CD4-positive, alpha-beta T cell treated with Interferon alpha-2 for 1 hour (primary cell): ENCODE measurements at regions not wholly inside any gene's neighbourhood (a gene's known extent, or its start where the extent isn't known, plus 50 kb on each side); places are given as distances from the start of the nearest gene placed in this dataset.
"Not testable (repeated sequence)": the region's sequence is repeated elsewhere in the genome, so short reads cannot be mapped to it uniquely, and the experiment has no call there.

ENCODE experiments used
- DNase-seq, 2 donors: peaks; one replicate each; pipeline ENCODE4 v3.0.0-alpha.2; 2020 to 2022

GRCh38 chr4:126633306-126633705 is 999.5 kb upstream of the INTU start:
- no peak for DNase-seq

DNA sequence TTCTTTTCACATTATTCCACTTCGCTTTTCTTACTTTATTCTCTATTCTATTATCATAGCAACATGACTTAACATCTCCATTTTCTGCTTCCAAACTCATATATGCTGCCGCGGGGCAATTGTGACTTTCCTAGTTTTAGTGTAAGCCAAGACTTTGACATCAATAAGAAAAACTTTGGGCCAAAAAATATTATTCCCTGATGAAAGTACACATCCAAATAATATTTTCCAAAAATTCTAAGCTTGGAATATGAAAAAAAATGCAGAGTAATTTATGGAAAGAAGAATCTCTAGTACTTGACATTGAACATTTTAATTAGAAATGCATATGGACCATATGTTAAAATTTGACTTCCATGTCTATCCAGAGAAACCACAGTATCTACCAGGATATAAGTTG is 995.1 kb upstream of the INTU start:
- DNase-seq, result no peak

DNA sequence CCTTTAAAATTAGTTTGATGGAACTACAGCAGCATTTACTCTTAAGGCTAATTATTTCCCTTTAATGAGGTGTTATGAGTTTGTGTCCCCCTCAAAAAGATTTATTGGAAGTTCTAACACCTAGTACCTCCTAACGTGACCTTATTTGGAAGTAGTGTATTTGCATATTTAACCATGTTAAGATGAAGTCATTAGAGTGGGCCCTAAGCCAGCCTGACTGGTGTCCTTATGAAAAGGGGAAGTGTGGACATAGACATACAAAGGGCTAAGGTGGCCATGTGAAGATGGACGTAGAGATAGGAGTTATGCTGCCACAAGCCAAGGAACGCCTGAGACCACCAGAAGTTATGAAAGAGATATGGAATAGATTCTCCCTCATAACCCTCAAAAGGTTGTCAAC is 985.4 kb upstream of the INTU start:
- no peak for DNase-seq

DNA sequence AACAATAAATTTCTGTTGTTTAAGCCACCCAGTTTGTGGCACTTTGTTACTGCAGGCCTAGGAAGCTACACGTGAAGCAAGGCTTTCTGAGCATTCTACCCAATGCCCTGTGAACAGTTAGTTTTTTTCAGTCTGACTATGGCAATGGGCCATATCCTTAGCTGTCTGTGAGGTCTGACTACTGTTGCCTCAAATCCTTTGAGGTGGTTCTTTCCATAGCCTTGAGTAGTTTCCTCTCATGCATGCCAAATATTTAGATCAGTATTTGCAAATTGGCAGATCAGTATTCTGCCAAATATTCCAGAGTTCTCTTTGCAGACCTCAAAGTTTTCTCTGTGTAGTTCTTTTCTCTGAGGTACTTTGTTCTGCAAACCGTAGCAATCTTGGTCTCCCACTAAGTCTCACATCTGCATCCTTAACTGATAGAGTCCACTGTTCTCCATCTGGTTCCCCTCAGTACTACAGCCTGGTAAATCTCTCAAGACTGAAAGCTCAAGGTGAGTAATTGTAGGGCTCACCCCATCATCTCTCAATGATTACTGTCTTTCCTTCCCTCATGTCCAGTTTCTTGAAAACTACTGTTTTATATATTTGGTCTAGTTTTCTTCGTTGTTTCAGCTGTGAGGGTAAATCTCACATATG is 984.9 kb upstream of the INTU start:
- DNase-seq, result no peak

- no peak for DNase-seq
Measured at GRCh38 chr4:126658411-126658810, 974.3 kb upstream of the INTU start.

DNA sequence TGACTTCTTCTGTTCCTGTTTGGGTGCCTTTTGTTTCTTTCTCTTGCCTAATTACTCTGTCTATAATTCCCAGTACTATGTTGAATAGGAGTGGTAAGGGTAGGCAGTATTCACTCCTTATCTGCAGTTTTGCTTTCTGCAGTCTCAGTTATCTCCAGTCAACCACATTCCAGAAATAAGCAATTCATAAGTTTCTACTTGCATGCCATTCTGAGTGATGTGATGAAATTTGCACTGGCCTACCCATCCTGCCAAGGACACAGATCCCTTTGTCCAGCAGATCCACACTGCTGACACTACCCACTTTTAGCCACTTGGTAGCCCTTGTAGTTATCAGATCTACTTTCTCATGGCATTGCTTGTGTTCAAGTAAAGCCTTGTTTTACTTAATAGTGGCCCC is 971.6 kb upstream of the INTU start:
- no peak for DNase-seq

- DNase-seq, result no peak
Measured at GRCh38 chr4:126664839-126665238, 967.9 kb upstream of the INTU start.

GRCh38 chr4:126670038-126670437 is 962.7 kb upstream of the INTU start:
- not testable (repeated sequence) for DNase-seq

GRCh38 chr4:126678618-126679017 is 954.1 kb upstream of the INTU start:
- DNase-seq, result no peak

GRCh38 chr4:126679303-126679702 is 953.5 kb upstream of the INTU start:
- DNase-seq, result no peak

GRCh38 chr4:126682250-126682649 is 950.5 kb upstream of the INTU start:
- no peak for DNase-seq

GRCh38 chr4:126686491-126686890 is 946.3 kb upstream of the INTU start:
- DNase-seq, result no peak

- no peak for DNase-seq
Measured at GRCh38 chr4:126687655-126688358, 945.0 kb upstream of the INTU start.

DNA sequence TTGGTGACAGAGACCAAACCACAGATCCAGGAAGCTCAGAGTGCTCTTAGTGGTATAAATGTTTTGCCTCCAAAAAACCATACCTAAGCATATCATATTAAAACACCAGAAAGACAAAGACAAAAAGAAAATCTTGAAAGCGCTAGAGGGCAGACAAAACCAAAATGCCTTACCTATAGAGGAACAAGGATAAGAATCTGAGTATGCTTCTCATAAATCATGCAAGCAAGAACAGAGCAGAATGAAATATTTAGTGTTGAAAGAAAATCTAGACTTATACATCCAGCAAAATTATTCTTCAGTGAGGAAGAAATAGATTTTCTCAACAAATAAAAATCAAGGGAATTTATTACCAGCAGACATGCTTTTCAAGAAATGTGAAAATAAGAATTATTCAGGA is 941.0 kb upstream of the INTU start:
- DNase-seq, result no peak

DNA sequence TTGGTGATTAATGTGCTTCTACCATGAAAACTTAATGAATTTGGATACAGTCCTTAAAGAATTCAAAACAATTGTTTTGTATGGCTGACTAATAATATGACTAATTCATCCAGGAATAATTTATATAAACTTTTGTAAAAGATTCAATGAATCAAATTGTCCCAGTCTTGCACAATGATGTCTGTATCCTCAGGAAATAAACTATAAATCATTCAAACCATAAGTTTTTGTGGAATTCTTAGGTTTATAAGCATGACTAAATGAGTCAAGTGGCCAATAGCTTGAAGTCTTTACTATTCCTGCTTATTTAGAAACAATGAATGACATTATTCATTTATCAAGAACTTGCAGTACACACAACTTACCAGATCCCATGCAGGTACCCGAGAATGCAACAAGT is 935.0 kb upstream of the INTU start:
- DNase-seq, result no peak

- no peak for DNase-seq
Measured at GRCh38 chr4:126698224-126698623, 934.5 kb upstream of the INTU start.

GRCh38 chr4:126701756-126702155 is 931.0 kb upstream of the INTU start:
- no peak for DNase-seq

GRCh38 chr4:126702747-126703146 is 930.0 kb upstream of the INTU start:
- DNase-seq, result no peak

- DNase-seq, result no peak
Measured at GRCh38 chr4:126705266-126705665, 927.5 kb upstream of the INTU start.

DNA sequence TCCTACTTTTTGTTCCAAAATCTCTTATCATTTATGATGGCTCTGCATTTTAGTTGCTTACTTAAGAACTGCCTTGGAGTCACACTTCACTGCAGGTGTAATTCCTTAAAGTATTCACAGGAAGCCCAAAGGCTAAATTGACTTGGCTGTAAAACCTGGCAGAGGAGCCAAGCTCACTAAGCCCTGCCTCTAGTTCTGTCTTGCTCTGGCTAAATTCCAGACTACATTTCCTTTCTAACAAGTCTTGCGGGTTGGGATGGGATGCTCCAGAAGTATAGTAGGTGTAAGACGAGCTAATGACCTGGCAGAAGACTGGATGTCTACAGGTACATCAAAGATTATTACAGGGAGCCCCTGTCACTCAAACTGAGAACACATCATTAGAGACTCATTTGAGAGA is 924.0 kb upstream of the INTU start:
- DNase-seq, result no peak

DNA sequence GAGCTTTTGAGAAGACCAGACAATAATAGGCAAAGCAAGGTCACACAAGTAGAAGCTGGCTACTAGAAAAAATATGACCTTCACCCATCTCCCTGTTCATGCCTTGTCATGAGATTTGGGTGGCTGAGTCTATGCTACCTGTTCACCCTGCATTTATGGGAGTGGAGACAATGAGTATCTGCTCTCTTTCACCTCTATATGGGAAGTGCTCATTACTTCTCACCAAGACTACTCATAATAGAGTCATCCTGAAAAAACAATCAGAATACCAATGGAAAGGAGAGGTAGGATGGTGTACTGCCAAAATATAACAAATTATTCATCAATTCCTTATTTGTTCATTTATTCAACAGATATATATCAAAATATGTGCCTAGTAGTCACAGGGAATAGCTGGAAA is 921.8 kb upstream of the INTU start:
- no peak for DNase-seq

DNA sequence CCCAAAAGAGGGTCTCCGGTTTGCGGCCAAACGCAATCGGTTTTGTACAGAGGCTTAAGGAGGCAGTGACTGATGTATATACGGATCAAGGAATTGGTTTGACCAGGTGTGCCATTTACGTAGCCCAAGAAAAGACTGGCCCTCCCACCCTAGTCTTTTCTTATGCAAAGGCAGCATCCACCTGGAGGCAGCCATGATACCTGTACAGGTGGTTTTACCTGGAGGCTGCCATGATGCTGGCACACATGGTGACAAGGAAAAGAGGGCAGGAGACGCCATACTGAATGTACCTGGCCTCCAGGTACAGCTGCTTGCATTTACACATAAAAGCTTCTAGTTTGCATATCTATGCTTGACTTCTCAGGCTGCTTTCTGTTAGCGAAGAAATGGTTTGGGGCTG is 917.7 kb upstream of the INTU start:
- no peak for DNase-seq

DNA sequence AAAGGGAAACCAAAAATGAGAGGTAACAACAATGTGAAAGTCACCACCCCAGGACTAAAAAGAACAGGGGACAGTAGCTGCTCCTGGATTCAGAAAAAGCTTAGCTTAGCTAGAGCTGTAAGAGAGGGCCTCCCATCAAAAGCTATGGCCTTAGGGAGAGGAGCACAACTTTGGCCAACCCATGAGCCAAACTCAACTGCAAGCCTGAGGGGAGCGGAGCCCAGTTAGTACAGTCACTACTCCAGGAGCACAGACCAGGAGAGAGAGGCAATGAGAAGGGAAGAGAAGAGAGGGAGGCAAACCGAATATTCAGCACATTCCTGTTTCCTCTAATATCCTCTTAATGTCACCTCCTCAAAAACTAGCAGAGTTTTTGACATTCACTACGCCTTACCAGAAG is 917.1 kb upstream of the INTU start:
- DNase-seq, result no peak

DNA sequence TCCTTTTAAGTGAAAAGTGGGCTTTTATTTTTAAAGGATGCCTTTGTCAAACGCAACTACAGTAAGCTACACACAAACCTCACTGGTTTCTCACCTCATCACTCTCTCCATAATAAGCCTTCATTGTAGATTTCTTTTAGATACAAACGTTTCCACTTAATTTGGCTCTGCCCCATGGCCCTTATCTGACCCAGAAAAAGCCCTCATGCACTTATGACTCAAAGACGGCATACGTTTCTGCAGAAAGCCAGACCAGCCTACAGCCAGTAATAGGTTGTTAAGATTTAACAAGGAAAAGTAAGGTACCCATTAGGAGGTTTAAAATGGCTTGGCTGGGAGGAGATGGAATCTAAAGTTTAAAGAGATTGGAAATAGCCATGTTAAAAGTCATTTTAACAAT is 914.6 kb upstream of the INTU start:
- DNase-seq, result no peak

DNA sequence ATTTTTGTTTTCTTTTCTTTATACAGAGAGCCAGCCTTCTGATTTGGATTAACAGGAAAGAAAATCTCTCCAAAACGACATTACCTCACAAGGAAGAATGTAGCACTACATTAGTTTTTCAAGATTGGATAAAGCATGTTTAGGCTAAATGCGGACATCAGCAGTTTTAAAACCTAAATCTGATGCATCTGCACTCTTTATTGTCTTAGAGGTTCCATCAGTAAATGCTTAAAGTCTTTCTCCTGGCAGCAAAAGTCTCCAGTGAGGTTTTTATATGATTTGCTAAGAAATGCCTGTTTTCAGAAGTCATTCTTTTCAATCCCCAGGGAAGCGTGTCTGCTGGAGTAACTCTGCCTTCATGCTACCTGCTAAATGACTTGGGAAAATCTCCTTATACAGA is 912.9 kb upstream of the INTU start:
- DNase-seq, result no peak
